ENCODE measurements at regions not wholly inside any gene's neighbourhood (a gene's known extent, or its start where the extent isn't known, plus 50 kb on each side); places are given as distances from the start of the nearest gene placed in this dataset.

DNA sequence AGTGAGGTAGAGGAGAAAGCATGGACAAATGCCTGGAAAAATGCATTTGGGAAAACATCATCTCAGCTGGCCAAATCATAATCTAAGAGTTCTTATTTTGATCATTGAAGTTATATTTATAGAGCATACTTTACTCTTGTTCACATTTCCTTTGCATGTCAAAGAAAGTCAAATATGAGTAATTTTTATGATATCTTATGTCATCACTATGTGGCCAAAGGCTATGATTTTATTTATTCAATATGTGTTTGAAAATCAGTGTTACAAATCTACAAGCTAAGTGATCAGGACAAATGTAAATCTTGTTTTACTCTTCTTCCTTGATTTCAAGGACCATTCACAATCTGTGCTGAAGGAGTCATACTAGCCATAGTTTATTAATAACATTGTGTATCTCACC lies 237.2 kb upstream of the DPH6 start:
- DNase-seq, result no peak

DNA sequence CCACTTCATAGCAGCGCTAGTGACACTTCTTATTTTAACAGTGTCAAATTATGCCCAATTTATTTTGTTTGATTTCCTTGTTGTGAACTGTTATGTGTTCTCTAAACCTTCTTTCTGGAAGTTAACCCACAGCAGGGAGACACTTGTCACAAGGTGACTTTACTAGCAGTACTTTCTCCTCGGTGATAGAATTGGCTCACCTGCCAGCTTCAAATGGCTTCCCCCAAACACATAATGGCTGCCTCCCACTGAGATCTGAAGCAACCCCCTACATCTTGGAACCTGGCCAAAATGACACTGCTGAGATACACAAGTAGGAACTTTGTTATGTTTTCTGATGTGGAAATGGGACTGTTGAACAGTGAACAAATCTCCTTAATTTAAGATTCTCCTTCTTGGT lies 238.8 kb upstream of the DPH6 start:
- DNase-seq, result no peak

DNA sequence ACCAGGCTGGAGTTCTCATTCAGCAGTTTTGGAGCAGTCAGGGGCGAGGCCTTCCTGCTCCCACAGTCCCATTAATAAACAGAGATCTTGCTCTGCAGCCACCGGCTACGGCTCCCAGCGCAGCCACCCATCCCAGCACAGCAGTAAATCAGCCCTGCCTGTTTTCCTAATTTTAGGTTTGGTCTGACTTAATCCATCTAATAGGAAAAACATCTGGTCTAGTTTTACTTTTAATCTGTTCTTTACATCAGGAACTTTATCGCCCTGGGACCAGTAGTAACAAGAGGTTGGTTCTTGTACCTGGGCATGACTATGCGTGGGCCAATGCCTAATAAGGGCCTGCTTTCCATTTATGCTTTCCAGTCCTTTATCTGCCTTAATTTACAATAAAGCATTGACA lies 264.0 kb upstream of the DPH6 start:
- DNase-seq, result no peak

DNA sequence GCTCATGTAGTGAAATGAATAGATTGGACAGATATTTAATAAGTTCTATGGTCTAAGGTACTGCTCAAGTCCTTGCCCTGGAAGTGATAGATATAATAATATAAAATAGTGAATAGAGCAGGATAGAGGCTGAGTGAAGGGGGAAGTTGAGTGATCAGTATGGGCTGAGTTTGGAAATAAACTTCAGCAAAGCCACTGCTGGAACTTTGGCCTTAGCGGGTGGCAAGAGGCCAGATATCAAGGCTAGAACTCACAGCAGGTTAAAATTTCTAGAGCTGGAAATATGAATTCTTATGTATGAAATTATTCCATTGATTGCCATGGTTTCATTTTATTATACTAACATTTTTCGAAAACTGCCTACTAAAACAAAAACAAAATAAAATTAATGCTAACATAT lies 267.6 kb upstream of the DPH6 start:
- no peak for DNase-seq

DNA sequence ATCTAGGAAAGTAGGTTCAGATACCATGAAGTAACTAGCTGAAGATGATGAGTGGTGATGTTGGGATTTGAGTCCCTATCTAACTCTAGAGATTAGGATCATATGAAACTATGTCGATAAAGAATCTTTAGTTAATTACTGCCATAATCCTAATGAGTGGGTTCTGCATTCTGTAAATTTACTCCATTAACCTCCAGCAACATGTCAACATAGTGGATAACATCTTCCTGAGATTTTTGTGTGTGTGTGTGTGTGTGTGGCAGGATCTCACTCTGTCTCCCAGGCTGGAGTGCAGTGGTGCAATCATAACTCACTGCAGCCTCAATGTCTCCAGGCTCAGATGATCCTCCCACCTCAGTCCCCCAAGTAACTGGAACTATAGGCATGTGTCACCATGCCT lies 272.9 kb upstream of the DPH6 start:
- DNase-seq, result no peak

DNA sequence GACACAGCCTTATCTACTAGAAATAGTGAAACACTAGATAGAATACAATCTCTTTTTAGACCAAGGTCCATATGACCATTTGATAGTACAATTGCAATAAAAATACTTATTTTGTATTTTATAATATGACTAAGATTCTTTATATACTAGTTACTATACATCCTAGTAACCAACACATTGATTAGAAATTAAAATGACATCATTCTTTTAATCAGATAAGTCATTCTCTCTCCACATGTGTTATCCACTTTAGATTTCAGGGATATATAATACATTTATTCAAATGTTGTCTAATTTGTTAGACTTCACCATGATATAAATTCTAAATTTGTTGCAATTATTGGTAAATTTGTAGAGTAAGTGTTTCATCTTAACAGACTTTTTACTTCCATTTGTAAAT lies 276.2 kb upstream of the DPH6 start:
- no peak for DNase-seq

DNA sequence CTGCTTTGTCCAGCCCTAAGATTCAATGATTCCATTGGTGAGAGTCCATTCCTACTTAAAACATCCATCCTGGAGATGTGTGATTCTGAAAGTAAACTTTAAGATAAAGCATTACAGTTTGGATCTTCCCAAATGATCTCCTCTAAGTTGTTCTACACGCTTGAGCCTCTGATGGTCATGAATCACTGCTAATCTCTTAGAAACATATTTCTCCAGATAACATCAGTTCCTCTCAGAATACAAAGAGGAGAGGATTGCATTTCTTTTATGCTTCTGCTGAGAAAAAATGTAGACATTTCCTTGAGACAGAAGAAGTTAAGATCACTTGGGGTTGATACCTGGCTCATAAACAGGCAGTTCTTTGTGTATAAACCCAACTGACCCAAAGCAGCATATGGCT lies 281.2 kb upstream of the DPH6 start:
- no peak for DNase-seq

DNA sequence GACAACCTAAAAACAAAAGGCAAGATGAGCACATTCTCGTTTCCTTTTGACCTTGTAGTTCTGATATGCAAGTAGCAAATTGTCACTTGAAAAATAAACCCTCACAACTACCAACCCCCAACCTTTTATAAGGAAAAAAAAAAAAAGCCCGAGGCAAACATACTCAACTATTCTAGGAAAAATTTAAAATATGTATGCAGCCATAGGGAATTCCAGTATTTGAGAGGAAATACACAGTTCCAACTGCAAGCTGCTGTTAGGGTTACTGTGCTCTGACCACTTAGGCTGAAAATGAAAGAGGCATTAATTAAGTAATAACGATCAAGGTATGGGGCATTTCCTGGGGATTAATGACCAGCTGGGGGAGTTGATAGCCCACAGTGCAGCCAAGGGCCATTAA lies 281.9 kb upstream of the DPH6 start:
- no peak for DNase-seq

DNA sequence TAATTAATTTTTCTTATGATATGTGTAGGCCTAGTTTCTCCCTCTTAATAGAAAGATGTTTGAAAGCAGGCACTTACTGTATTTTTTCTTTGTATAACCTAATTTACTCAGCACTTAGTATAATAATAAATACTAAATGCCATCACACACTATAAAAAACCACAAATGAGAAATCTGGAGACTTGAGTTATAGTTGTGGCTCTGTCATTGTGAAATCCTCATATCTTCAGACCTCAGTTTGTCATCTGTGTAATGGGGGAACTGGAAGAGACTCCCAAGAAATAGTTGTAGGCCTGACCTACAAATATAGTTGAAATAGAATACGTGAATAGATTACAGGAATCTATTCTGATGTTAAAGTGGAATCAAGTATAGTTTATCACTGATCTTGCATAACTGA lies 287.6 kb upstream of the DPH6 start:
- DNase-seq, result no peak

DNA sequence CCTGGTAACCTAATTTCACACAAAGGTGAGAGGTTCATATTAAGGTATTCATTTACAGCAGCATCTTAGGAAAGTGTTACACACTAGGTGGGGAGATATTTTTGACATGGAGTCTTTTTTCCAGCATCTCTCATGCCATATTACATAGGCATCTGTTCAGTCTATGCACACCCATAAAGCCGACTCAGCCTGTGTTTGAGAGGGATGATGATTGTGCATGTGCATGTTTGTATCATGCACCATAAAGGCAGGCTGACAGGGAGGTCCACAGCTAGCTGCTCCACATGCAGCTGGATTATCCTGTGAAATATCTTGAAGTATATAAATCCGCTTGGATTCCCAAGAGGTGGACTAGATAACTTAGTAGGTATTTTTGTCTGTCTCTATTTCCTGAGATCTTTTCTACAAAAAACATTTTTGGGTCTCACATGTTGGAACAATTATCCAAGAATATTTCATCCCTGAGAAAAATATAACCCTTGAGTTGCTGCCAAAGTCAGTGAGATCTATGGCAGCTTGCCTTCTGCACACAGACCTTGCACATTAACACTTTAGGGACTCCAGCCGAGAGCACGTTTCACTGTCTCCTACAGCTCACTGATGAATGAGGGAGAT lies 288.4 kb upstream of the DPH6 start:
- DNase-seq, result no peak

DNA sequence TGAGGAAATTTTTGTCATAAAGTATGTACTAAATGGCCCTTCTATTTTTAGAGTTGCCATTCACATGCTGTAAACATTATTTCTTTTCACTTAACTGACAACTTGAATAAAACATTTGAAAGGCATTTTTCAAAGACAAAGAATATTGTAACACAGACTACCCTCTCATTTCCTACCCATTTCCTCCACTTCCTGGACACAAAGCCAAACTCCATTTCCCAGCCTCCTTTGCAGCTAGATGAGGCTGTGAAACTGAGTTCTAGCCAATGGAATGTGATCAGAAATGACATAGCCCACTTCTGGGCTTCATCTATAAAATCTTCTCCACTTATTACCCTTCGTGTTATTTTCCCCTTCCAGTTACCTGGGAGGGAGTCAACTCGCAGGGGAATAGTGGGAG lies 288.9 kb upstream of the DPH6 start:
- no peak for DNase-seq

DNA sequence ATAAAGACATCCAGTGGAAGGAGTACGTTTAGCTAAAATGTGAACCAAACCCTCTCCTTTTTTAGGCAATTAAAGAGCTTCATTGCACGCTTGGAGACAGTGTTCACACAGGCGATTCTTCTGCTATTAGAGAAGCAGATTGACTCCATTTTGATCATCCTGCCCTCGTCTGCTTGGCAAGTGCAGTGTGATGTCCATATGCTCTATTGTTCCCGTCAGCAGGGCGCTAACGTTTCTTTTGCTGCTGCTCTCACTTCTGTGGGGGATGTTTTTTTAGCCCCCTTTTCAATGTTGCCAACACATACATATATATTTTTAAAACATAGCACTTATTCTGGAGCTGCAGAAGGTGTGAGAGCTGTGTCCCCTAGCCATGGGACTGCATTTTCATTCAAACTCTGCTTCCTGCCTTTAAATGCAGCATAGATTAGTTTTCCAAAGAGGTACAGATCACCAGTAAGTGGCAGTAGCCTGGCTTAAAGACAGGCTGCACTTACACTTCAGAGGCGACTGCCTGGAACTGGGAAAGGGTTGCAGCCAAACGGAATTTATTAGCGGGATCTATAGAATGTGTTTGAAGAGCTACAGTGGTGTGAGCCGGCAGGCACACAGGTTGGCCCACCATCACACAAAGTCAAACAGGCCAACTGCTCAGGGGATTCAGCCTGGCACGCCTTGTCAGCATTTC lies 292.6 kb upstream of the DPH6 start:
- DNase-seq, result no peak

DNA sequence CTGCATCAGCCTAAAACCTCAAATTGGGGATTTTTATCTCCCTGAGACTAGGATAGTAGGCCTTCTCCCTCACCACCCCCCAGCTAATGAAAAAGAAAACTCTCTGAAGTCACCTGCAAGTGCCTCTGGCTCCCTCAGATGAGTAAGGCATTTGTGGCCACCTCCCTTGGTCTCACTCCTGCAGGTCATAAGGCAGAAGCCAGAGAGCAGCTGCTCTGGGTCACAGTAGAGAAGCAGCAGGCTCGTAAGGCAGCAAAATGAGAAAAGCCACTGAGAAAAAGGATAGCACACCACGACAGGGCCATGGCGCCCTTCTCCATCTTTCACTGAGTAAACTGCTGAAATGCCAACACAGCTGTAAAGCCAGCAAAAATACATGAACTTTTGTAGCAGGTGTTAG lies 296.7 kb upstream of the DPH6 start:
- DNase-seq, result no peak

DNA sequence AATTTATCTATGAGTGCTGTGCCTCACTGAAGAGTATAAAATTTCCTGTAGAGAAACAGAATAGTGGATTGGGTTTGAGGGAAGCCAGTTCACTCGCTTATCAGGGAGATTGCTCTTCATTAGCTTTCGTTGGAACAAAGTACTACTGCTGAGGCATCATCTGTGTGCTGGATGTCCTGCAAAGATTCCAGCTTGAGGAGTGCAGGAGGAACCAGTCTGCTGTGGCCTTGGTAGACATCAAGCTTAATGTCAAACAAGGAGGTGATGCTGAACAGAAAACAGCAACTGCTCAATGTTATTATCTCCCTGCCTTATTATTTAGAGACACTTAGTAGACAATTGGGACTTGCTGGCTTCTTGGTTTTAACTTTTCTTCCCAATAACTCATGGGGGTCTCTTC lies 297.5 kb upstream of the DPH6 start:
- no peak for DNase-seq

DNA sequence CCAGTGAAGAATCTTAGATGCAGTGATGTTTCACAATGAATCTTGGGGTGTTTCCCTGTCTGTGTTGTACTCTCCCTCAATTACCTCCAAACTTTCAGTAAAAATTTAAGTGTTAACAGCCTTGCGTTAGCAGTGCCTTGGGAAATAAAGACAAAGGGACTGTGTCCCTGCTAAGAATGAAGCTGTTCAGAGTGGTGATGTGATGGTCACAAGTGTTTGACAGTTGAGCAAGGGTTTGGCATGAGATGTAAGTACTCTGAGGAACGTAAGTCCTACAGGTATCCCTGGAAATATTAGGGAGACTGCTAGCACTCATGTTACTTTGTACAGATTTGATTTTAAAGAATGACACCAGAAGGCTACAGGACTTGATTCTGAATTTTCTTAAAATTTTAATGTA lies 304.3 kb upstream of the DPH6 start:
- DNase-seq, result no peak

DNA sequence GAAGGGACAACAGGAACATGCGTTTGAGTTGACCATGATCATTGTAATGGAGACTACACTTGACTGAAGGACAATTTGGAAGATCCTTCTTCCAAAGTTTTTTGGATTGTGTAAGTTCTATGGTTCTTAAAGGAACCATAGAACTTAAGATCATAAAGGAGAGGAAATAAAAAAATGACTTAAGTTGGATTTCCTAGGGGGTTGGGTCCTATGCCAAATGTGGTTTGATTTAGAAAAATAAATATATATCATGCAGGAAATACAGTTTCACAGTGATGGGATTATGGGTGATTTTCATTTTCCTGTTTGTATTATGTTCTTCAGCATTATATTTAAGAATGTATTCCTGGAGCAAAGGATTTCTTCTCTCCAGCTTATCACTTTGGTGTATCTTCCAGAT lies 305.5 kb upstream of the DPH6 start:
- no peak for DNase-seq

DNA sequence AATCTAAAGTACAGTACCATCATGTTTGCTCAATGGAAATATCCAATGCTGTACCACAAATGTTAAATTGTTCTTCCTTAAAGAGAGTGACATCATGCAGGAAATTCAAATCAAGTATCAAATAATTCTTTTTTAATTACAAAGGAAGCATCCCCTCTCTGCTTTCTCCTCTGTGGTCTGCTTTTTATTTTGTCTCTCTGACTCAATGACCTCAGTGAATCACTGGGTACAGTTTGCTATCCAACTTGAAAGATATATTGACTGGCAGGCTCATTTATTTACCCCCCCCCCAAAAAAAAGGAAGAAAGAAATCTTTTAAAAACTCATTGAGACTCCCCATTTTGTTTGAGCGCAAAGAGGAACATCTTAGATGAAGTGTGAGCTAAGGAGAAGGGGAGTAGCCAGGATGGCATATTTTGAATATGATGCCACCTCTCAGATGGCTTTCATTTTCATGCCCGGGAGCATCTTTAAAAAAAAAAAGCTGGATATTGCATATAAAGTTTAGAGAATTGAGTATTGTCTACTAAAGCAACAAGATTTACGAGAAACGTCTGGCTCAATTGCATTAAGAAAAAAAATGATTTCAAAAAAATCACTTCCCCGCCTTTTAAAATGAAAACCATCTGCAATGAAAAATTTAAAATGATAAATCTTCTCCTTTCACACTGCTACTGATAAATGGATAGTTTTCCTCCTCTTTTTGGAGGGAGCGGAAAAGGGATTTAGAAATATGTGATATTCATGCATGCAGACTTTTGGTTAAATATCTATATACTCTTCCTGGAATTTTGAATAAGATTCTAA lies 307.1 kb upstream of the DPH6 start:
- DNase-seq, result no peak

DNA sequence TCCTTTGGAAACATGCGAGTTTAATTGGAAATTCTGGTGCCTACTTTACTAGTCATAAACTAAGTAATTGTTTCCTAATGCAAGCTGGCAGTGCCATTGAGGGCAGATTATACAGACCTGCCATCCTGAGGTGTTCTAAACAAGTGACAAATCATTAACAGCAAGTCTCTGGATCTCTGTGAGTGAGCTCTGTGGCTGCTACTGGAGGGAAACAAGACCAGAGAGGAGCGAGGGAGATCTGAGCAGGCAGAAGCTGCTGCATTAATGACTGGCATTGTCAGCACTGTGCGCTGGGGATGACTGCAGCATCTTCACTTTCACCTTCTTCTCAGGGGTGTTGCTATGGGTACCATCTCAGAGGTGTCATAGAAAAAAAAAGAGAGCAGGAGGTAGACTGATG lies 308.4 kb upstream of the DPH6 start:
- no peak for DNase-seq

DNA sequence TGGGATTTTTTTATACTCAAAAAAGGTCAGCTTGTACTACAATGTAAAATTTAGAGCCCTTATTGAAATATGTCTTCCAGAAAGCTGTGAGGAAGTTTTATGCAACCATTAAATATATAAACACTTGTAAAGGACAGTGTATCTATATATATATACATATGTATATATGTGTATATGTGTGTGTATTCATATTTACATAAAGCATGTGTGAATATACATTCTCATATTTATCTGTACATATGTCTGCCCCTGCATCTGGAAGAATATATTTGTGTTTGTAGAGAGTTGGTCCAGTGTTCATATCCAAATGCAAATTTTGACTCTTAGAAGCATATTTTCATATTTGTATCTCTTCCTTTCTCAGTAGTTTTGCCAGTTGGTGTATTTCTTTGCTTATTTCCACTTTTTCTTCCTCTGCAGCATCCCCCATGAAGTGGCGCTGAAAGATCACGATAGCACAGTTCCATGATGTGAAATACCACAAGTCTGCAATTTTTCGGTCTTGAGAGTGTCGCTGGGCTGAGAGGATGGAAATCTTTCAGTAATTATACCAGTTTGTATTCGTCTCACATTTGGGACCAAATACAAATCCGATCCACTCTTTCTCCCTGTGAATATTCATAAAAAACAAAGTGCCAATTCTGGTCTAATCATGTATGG lies 311.7 kb upstream of the DPH6 start:
- DNase-seq, result no peak

DNA sequence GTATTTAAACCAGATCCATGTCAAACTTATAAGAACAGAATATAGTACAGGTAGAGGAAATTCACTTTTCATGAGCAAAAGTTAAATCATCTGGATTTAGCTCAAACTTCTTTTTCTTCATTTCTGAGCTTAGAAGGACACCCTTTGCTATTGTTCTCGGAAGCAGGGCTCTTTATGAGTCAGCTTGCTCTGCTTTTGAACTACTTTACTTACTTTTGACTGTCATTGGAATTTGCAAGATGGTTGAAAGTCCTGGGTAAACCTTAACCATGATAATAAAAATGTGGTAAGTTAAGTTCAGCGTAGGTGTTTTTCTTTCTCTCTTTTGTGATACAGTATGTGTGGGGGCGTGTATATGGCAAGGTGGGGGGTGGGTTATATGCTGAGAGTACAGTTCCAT lies 312.7 kb upstream of the DPH6 start:
- DNase-seq, result no peak

DNA sequence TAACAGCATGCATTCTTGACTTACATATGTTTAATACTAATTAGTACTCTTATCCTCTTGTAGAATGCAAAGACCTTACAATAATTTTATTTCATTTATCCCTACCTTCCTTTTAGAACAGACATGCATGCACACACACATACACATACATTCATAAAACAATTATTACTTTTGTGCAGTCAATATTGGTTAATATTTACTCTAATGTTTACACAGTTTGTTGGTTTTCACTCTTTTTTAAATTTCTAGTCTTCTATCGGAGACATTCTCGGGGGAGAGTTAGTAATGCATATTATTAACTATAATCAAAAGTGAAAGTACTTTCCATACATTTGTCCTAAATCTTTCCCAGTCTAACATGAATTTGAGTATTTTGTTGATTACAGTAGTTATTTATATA lies 317.7 kb upstream of the DPH6 start:
- no peak for DNase-seq

DNA sequence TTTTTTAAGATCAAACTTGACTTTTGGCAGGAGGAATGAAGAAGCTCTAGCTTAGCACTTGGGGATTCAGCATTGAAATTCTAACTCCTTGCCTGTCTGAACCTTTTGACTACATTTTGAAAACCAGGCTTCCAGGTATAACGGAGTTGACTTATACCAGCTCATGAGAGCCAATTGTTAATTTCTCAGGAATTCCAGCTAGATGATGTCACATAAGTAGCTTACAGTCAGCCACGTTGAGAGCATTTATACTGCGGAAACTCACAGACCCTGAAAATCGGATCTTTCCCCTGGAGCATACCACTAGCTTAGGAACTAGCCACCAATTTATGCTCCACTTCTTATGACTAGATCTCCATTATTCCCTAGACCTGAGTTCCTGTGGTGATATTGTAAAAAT lies 321.4 kb upstream of the DPH6 start:
- DNase-seq, result no peak

DNA sequence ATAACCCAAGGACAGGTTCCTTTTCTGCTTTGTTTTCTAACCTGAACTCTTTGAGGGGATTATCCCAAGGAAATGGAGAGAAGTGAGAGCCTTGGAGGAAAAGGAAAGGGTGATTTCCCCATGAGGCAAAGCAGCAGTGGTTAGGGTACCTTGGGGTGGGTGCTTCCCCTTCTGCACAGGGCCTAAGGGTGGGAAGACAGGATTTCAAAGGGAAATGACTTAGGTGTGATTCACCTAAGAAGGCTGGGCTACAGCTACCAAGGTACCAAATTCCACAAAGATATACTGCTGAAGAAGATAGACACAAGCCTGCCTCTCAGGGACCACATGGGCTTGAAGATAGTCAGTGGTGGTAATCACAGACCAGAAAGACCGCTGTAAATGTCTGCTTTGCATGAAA lies 325.3 kb upstream of the DPH6 start:
- DNase-seq, result no peak

DNA sequence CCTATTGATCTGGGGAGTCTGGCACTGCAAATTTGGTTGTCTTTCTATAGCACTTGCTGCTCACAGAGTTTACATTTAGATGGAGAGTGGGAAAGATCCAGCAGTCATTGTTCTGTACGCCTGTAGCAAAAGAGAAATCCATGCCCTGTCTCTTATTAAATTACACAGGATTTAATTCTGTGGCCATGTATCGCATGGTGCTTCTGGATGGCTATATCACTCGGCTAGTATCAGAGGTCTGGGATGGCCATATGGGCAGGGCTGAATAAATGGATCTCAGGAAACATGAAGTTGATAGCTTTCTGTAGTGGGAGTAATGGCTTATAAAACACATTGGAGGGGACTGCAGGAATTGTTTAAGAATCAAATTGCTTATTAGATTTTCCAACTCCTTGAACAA lies 325.8 kb upstream of the DPH6 start:
- DNase-seq, result no peak
